Posterior cingulate gyrus (tissue), 11 donors: ENCODE measurements at regions not wholly inside any gene's neighbourhood (a gene's known extent, or its start where the extent isn't known, plus 50 kb on each side); places are given as distances from the start of the nearest gene placed in this dataset.
"Not testable (repeated sequence)": the region's sequence is repeated elsewhere in the genome, so short reads cannot be mapped to it uniquely, and the experiment has no call there.

Source experiments
- DNase-seq, 10 donors: peaks; one replicate each; pipeline versions ENCODE4 v3.0.0 to v3.0.0-alpha.2; 2020 to 2021; ENCODE audit warnings: mixed read lengths in 3 of 10
- intact Hi-C: fragments of 100-400 bp; cut with DNase I; formaldehyde crosslinking; loops from one replicate; pipeline ENCODE4 v1.15.1; 2023

DNA sequence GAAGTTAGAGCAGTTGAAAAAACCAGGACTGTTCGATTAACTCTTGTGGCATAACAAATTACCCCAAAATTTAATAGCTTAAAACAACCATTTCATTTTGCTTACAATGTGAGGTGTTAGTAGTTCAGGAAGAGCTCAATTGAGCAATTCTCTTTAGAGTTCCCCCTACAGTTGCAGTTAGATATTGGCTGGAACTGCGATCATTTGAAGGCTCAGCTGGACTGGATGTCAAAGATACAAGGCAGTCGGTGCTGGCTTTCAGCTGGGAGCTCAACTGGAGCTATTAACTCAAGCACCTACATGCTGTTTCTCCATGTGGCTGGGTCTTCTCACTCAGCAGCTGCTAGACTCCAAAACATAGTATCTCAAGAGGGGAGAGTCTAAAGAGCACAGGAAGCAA lies 96.0 kb upstream of the LOC128125822 start:
- no peak for DNase-seq
- intact Hi-C loops, result no loop called here

DNA sequence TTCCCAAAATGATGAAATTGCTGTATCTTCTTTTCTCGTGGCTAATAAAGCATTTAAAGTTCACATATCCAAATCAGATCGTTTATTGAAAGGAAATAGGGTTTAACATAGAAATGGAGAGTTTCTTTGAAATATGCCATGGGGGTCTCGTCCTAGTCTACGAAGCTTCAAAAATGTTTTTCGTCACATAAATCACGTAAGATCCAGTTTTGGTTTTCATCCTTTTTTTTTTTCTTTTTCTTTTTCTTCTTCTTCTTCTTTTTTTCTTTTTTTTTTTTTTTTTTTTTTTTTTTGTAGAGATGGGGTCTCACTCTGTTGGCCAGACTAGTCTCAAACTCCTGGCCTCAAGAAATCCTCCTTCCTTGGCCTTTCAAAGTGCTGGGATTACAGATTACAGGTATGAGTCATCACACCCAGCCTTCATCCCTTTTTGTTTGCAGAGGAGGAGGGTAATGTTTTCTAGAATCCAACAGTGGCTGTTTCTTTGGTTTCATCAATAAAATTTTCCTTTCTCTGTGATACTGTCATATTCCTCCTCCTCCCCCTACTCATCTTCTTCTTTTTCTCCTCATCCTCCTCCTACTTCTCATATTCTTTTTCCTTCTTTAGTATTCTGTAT lies 94.7 kb upstream of the LOC128125822 start:
- DNase-seq, result no peak
- intact Hi-C loops, result no loop called here

DNA sequence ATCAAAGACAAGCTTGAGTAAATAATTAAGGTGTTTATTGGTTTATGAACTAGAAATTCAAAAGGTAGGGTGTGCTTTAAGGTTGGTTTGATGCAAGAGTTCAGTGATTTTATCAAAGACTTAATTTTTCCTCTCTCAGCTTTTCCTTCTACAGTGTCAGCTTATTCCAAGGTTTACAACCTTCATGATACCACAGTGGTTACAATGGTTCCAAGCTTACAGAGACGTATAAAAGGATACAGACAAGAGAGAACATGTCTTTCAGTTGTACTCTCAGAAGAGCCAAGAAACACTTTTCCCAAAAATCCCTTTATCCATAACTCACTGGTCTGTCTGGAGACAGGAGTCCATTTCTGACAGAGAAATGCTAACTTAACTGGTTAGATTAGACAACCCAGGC lies 93.5 kb upstream of the LOC128125822 start:
- intact Hi-C loops, result no loop called here
- DNase-seq, result no peak

DNA sequence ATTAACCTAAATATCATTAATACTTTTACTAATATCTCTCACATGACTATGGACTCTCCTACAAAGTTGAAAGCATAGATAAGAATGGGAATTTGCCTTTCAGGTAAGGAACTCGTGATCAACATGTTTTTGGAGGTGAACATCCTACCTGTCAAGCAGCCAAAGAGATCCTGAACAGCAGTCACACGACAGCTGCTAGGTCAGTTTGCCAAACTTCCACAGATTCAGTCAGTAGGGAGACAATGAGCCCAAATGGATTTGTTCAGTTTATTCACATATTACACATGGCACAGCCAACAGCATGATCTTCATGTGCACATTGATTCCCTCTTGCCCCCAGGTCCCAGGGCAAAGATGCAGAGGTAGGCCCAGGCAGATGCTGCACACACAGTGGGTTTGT lies 86.1 kb upstream of the LOC128125822 start:
- intact Hi-C loops, result no loop called here
- DNase-seq, result no peak

DNA sequence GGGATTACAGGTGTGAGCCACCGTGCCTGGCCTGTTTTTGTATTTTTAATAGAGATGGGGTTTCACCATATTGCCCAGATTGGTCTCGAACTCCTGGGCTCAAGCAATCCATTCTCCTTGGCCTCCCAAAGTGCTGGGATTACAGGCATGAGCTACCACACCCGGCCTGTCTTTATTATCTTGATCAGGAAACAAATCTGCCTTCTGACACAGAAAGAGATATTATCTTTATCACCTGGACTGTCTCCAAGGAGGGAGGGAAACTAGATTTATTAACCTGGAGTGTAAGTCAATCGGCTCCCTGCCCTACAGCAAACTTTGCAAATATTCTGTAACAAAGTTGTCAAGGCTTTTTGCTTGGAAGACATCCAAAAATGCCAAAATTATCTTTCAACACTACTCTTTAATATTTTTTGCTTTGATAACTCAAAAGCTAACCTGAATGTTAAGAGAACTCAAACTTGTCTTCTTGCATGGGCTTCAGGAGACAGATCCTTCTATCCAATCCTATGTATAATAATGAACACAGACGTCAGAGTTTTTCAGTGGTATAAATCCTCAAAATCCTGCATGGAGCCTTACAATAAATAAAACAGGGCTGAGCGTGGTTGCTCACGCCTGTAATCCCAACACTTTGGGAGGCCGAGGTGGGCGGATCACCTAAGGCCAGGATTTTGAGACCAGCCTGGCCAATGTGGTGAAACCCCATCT lies 85.0 kb upstream of the LOC128125822 start:
- DNase-seq, result no peak
- intact Hi-C loops, result no loop called here

DNA sequence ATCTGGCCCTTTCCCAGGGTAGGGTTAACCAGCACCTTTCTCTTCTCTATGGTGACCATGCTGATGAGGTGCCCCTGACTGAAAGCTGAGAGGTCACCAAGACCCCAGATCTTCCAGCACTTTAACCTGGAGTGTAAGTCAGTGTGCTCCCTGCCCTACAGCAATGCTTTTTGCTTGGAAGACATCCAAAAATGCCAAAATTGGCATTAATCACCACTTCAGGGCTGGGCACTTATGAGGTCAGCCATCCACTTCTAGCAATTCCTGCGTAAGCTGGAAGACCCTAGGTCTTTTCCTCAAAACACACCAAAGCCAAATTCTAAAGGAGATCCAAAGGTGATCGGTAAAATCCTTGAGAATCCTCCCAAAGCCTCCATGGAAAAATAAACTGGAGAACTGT lies 81.2 kb upstream of the LOC128125822 start:
- DNase-seq, result no peak
- intact Hi-C loops, result no loop called here

GRCh38 chr6:63492476-63492875 lies 79.8 kb upstream of the LOC128125822 start:
- intact Hi-C loops, result no loop called here
- DNase-seq, result no peak

- intact Hi-C loops, result no loop called here
These were observed 78.7 kb upstream of the LOC128125822 start for GRCh38 chr6:63493557-63493956.

GRCh38 chr6:63496361-63496804 lies 75.9 kb upstream of the LOC128125822 start:
- DNase-seq, result no peak
- intact Hi-C loops, result no loop called here

More at GRCh38 chr6:63493557-63493956, 78.7 kb upstream of the LOC128125822 start:
- no peak for DNase-seq

- DNase-seq, result no peak
These were observed 70.1 kb upstream of the LOC128125822 start for GRCh38 chr6:63502156-63502555.

GRCh38 chr6:63503199-63503598 lies 69.1 kb upstream of the LOC128125822 start:
- DNase-seq, result no peak
- intact Hi-C loops, result no loop called here

More at GRCh38 chr6:63502156-63502555, 70.1 kb upstream of the LOC128125822 start:
- intact Hi-C loops, result no loop called here

DNA sequence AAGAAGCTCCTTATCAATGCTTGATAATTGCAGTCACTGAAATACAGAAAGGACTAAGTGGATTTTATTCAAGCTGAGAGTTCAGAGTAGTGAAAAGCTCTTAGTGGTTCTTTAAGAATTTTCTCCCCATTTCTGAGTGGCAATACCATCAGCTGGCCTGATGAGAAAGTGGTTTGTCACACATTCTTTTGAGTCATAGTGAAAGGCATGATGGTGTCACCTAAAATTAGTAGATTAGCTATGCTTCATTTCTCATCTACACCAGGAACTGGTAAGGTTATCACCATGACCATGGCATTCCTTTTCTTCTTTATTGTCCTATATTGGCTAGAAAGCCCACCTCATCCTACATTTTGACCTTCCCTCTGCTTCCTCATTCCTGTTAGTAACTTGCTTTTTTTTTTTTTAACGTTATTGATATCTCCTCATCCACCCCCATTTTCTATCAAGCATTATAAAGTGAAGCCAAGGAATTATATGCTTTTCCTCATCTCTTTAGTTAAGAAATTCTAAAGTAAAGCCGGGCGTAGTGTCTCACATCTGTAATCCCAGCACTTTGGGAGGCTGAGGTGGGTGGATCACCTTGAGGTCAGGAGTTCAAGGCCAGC lies 67.4 kb upstream of the LOC128125822 start:
- intact Hi-C loops, result no loop called here

DNA sequence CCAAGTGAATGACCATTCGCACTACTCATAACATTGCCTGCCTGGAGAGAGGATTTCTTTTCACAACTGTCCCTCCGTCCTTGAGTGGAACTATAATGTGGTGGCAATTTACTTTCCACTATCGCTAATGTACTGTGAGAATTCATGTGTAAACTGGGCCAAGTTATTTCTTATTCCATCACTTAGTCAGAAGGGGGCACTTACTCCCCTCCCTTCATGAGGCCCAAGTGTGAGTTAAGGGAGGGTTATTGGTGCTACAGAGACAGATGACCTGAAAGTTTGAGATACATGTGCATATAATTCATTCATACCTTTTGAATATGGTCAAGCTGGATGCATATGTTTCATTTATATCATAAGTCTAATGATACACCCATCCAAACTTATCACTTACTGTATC lies 65.2 kb upstream of the LOC128125822 start:
- DNase-seq, result no peak
- intact Hi-C loops, result no loop called here

More for the DNA sequence above, 67.4 kb upstream of the LOC128125822 start:
- DNase-seq, result no peak

- intact Hi-C loops, result no loop called here
- no peak for DNase-seq
These were observed 62.5 kb upstream of the LOC128125822 start for GRCh38 chr6:63509652-63510352.

- intact Hi-C loops, result no loop called here
- DNase-seq, result no peak
These were observed 62.0 kb upstream of the LOC128125822 start for GRCh38 chr6:63510353-63510686.

- intact Hi-C loops, result no loop called here
- no peak for DNase-seq
These were observed 61.4 kb upstream of the LOC128125822 start for GRCh38 chr6:63510849-63511248.

- intact Hi-C loops, result no loop called here
- no peak for DNase-seq
These were observed 57.6 kb upstream of the LOC128125822 start for GRCh38 chr6:63514488-63515173.

GRCh38 chr6:63515227-63515626 lies 57.1 kb upstream of the LOC128125822 start:
- DNase-seq, intact Hi-C loops: not testable (repeated sequence)

DNA sequence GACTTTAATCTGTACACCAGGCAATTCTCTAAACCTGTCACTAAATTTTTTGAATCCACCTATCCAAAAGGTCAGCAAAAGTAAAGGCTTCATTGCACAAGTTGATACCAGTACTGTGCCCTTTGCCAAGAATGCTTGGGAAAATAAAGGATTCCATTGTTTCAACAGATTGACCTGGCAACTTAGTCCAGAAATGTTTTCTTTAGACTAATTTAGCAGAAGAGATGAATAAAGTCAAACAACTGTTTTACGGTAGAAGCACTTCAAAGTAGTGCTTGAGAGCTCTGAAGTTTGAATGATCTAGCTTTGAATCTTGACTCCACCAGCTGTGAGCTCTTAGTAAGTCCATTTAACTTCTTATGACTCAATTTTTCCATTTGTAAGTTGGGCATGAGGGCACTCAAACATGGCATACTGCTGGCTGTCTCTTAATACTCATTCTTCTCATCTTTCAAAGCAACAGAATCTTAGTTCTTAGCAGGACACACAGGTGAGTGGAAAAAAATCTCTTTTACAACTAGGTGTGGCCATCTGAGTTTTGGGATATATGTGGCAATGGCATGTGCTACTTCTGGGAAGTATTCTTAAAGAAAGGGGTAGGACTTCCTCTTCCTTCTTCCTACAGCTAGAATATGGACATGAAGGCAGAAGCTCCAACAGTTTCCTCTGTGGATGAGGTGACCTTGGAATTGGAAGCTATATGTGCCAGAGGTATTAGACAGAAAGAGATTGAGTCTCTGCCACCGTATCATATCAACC lies 55.9 kb upstream of the LOC128125822 start:
- intact Hi-C loops, result no loop called here
- DNase-seq, result no peak

DNA sequence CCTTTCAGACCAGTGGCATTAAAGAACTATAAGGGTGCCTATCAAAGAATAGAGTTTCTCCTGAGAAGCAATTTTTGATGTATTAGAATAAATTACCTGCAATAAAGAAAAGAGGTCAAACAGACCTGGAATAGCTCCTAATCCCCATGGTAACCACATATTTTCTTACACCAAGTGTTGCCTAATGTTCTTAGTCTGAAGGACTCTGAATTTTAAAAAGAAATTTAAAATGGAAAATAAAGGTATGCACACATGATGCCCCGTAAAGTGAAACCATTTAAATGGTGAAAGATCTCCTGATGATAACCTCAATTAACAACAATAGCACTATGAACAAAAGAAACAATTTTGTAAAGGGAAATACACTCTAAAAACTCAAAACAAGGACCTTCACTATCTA lies 55.1 kb upstream of the LOC128125822 start:
- intact Hi-C loops, result no loop called here
- no peak for DNase-seq
